Hepatocyte (in vitro differentiated cells): ENCODE measurements at regions not wholly inside any gene's neighbourhood (a gene's known extent, or its start where the extent isn't known, plus 50 kb on each side); places are given as distances from the start of the nearest gene placed in this dataset.

ENCODE experiments used
- DNase-seq: peaks from one replicate; pipeline ENCODE4 v3.0.0-alpha.2; 2016; ENCODE audit warnings: low spot score
- H2AFZ ChIP-seq: fragments of 200-600 bp; sonication (generic); 2 replicates; pipeline ENCODE4 v1.6.0; 2016; ENCODE audit warnings: antibody characterized with exemption, mild to moderate bottlenecking
- H3K27ac ChIP-seq: fragments of 200-600 bp; sonication (generic); 2 replicates; pipeline ENCODE4 v1.5.1; 2016; ENCODE audit warnings: mild to moderate bottlenecking
- H3K27me3 ChIP-seq: fragments of 200-600 bp; sonication (generic); 2 replicates; pipeline ENCODE4 v1.6.1; 2016
- H3K36me3 ChIP-seq: fragments of 200-600 bp; sonication (generic); replicated peaks from 2 replicates; pipeline ENCODE4 v1.5.1; 2016; ENCODE audit warnings: low read depth; ENCODE audit not compliant: insufficient read depth
- H3K4me1 ChIP-seq: fragments of 200-600 bp; sonication (generic); 2 replicates; pipeline ENCODE4 v1.5.1; 2016; ENCODE audit warnings: mild to moderate bottlenecking, moderate library complexity; ENCODE audit not compliant: insufficient read depth
- H3K4me2 ChIP-seq: fragments of 200-600 bp; sonication (generic); 2 replicates; pipeline ENCODE4 v1.6.0; 2016
- H3K4me3 ChIP-seq: fragments of 200-600 bp; sonication (generic); 2 replicates; pipeline ENCODE4 v1.5.1; 2016; ENCODE audit warnings: mild to moderate bottlenecking
- H3K79me2 ChIP-seq: fragments of 200-600 bp; sonication (generic); 2 replicates; pipeline ENCODE4 v1.6.0; 2017; ENCODE audit warnings: mild to moderate bottlenecking
- H3K9me2 ChIP-seq: fragments of 200-600 bp; sonication (generic); replicated peaks from 2 replicates; pipeline ENCODE4 v1.6.0; 2017; ENCODE audit warnings: mild to moderate bottlenecking; ENCODE audit not compliant: insufficient read depth
- H3K9me3 ChIP-seq: fragments of 200-600 bp; sonication (generic); 2 replicates; pipeline ENCODE4 v1.5.1; 2016; ENCODE audit warnings: low read depth, mild to moderate bottlenecking
- H4K20me1 ChIP-seq: fragments of 200-600 bp; sonication (generic); 2 replicates; pipeline ENCODE4 v1.6.0; 2016; ENCODE audit warnings: mild to moderate bottlenecking; ENCODE audit not compliant: insufficient read depth, poor library complexity, severe bottlenecking
- CTCF ChIP-seq: fragments of 200-600 bp; sonication (generic); IDR thresholded peaks from 2 replicates; pipeline ENCODE4 v1.5.1; 2016; ENCODE audit warnings: antibody characterized with exemption, mild to moderate bottlenecking; ENCODE audit not compliant: poor library complexity
- EZH2 ChIP-seq: fragments of 200-600 bp; sonication (generic); IDR thresholded peaks from 2 replicates; pipeline ENCODE4 v1.6.1; 2016; ENCODE audit warnings: antibody characterized with exemption, mild to moderate bottlenecking, borderline replicate concordance
- EZH2phosphoT487 ChIP-seq: fragments of 200-600 bp; sonication (generic); IDR thresholded peaks from one replicate; pipeline ENCODE4 v1.6.1; 2018; ENCODE audit warnings: antibody characterized with exemption, mild to moderate bottlenecking, low read depth, moderate library complexity; ENCODE audit not compliant: unreplicated experiment, severe bottlenecking
- WGBS: methylation state at CpG from one replicate; pipeline ENCODE4 v1.1.6; 2016; ENCODE audit warnings: low lambda C conversion rate; ENCODE audit errors: missing lambda C conversion rate; 5-methylcytosine and 5-hydroxymethylcytosine counted together

GRCh38 chr3:83074485-83074884, 1313.0 kb upstream of the GBE1 start:
- H4K20me1 ChIP-seq, result no peaks in the 10 kb centered on the region
- no peak overlapping the region for H3K27ac ChIP-seq
- no peaks in the 10 kb centered on the region for H3K4me1 ChIP-seq
- no peak for DNase-seq
- no peak overlapping the region for H3K4me2 ChIP-seq
- H3K27me3 ChIP-seq, result no peaks in the 10 kb centered on the region
- H3K9me2 ChIP-seq, result no peaks in the 10 kb centered on the region
- no peak for TF ChIP-seq EZH2phosphoT487
- TF ChIP-seq EZH2, result no peak
- TF ChIP-seq CTCF, result no peak
- no peak overlapping the region for H2AFZ ChIP-seq
- no peak overlapping the region for H3K4me3 ChIP-seq
- H3K36me3 ChIP-seq, result no peaks in the 10 kb centered on the region
- H3K9me3 ChIP-seq, result no peaks in the 10 kb centered on the region
- no peaks in the 10 kb centered on the region for H3K79me2 ChIP-seq

GRCh38 chr3:83065851-83066460, 1304.5 kb upstream of the GBE1 start:
- 83% methylated on average over 2 of the region's 2 CpGs for WGBS
- no peaks in the 10 kb centered on the region for H3K9me2 ChIP-seq
- H3K4me1 ChIP-seq, result no peaks in the 10 kb centered on the region
- no peaks in the 10 kb centered on the region for H3K36me3 ChIP-seq
- no peaks in the 10 kb centered on the region for H3K79me2 ChIP-seq
- H3K9me3 ChIP-seq, result no peaks in the 10 kb centered on the region
- DNase-seq, result no peak
- no peak overlapping the region for H2AFZ ChIP-seq
- H4K20me1 ChIP-seq, result no peaks in the 10 kb centered on the region
- no peak overlapping the region for H3K4me3 ChIP-seq
- H3K4me2 ChIP-seq, result no peak overlapping the region
- H3K27ac ChIP-seq, result no peak overlapping the region
- H3K27me3 ChIP-seq, result no peaks in the 10 kb centered on the region
- TF ChIP-seq CTCF, result no peak

- Histone ChIP-seq H3K4me1 (no peaks in the 10 kb centered on the region), H2AFZ (no peak overlapping the region), H3K4me3 (no peak overlapping the region), H3K36me3 (no peaks in the 10 kb centered on the region), H4K20me1 (no peaks in the 10 kb centered on the region), H3K9me3 (no peaks in the 10 kb centered on the region), H3K9me2 (no peaks in the 10 kb centered on the region), H3K4me2 (no peak overlapping the region), H3K27me3 (no peaks in the 10 kb centered on the region), H3K27ac (no peak overlapping the region), H3K79me2 (no peaks in the 10 kb centered on the region)
- no peak for DNase-seq
- TF ChIP-seq EZH2, result no peak
- no peak for TF ChIP-seq EZH2phosphoT487
- no peak for TF ChIP-seq CTCF
- WGBS, result 82% methylated on average over 2 of the region's 2 CpGs
These were observed 1302.0 kb upstream of the GBE1 start for GRCh38 chr3:83063446-83063845.

GRCh38 chr3:83048556-83048955, 1287.1 kb upstream of the GBE1 start:
- TF ChIP-seq EZH2 (no peak), EZH2phosphoT487 (no peak), CTCF (no peak)
- Histone ChIP-seq H4K20me1 (no peaks in the 10 kb centered on the region), H3K79me2 (no peaks in the 10 kb centered on the region), H3K9me3 (no peaks in the 10 kb centered on the region), H2AFZ (no peak overlapping the region), H3K9me2 (no peaks in the 10 kb centered on the region), H3K27ac (no peak overlapping the region), H3K4me2 (no peak overlapping the region), H3K36me3 (no peaks in the 10 kb centered on the region), H3K4me1 (no peaks in the 10 kb centered on the region), H3K4me3 (no peak overlapping the region), H3K27me3 (no peaks in the 10 kb centered on the region)
- no peak for DNase-seq
- WGBS, result 67% methylated on average over 2 of the region's 2 CpGs
